ENCODE measurements at regions not wholly inside any gene's neighbourhood (a gene's known extent, or its start where the extent isn't known, plus 50 kb on each side); places are given as distances from the start of the nearest gene placed in this dataset.

DNA sequence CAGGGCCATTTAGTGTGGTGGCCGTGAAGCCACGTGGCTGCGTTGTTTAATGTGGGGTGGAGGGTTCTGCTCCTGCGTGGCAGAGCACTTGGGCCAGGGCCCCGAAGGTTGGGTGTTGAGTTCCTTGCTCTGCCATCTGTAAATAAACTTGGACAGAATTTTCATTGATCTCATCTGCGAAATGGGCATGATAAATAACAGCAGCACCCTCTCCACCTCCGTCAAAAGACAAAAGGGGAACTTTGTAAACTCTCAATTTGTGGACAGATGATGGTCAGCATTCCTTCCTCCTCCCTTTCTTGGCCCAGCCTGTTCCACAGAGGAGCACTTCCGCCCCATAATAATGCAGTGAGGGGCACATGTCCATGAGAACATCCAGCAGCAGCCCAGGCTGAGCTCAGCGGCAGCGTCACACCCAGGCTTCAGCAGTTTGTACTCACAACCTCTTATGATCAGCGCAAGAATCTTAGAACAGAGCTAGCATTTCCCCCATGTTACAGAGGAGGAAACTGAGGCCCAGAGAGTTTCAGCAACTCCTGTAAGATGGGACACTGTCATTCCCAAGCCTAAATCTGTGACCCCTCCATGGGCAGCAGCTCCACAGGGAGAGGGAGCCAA is 874.5 kb downstream of the BRD1 start:
- TF ChIP-seq, protein P1, sequence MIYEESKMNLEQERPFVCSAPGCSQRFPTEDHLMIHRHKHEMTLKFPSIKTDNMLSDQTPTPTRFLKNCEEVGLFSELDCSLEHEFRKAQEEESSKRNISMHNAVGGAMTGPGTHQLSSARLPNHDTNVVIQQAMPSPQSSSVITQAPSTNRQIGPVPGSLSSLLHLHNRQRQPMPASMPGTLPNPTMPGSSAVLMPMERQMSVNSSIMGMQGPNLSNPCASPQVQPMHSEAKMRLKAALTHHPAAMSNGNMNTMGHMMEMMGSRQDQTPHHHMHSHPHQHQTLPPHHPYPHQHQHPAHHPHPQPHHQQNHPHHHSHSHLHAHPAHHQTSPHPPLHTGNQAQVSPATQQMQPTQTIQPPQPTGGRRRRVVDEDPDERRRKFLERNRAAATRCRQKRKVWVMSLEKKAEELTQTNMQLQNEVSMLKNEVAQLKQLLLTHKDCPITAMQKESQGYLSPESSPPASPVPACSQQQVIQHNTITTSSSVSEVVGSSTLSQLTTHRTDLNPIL (CRISPR knock-in tag; IDR thresholded peaks at IDR 0.05; ENCODE audit: low read depth) = no peak
- TF ChIP-seq ZNF70 (CRISPR knock-in tag; IDR thresholded peaks at IDR 0.05) (no peak), ZFP30 (CRISPR knock-in tag; IDR thresholded peaks at IDR 0.05) (no peak), ZFP3 (CRISPR knock-in tag; IDR thresholded peaks at IDR 0.05) (no peak), ARNTL (CRISPR knock-in tag; IDR thresholded peaks at IDR 0.05; ENCODE audit: borderline replicate concordance, low read depth) (no peak), TCF4 (CRISPR knock-in tag; IDR thresholded peaks at IDR 0.05; ENCODE audit: borderline replicate concordance) (no peak), CSDC2 (CRISPR knock-in tag; IDR thresholded peaks at IDR 0.05) (no peak), TSHZ2 (CRISPR knock-in tag; IDR thresholded peaks at IDR 0.05) (no peak), ZC3H10 (CRISPR knock-in tag; IDR thresholded peaks at IDR 0.05) (no peak), RARB (CRISPR knock-in tag; IDR thresholded peaks at IDR 0.05) (no peak)
- TF ChIP-seq, protein P2, sequence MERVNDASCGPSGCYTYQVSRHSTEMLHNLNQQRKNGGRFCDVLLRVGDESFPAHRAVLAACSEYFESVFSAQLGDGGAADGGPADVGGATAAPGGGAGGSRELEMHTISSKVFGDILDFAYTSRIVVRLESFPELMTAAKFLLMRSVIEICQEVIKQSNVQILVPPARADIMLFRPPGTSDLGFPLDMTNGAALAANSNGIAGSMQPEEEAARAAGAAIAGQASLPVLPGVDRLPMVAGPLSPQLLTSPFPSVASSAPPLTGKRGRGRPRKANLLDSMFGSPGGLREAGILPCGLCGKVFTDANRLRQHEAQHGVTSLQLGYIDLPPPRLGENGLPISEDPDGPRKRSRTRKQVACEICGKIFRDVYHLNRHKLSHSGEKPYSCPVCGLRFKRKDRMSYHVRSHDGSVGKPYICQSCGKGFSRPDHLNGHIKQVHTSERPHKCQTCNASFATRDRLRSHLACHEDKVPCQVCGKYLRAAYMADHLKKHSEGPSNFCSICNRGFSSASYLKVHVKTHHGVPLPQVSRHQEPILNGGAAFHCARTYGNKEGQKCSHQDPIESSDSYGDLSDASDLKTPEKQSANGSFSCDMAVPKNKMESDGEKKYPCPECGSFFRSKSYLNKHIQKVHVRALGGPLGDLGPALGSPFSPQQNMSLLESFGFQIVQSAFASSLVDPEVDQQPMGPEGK (CRISPR knock-in tag; IDR thresholded peaks at IDR 0.05; ENCODE audit: borderline replicate concordance) = no peak

Data from SK-N-SH treated with all-trans-retinoic acid at 6 μM for 48 hours (cell line).